Transverse colon (tissue), 4 donors: ENCODE measurements at regions not wholly inside any gene's neighbourhood (a gene's known extent, or its start where the extent isn't known, plus 50 kb on each side); places are given as distances from the start of the nearest gene placed in this dataset.

Experiments
- DNase-seq: peaks from one replicate; pipeline ENCODE4 v3.0.0-alpha.2; 2019
- H3K27ac ChIP-seq, 4 donors: fragments of 200-600 bp; sonication (generic); 2 replicates each; pipeline ENCODE4 v1.5.1; 2016 to 2018; ENCODE audit warnings: inconsistent platforms in 4 of 4
- H3K27me3 ChIP-seq: fragments of 200-600 bp; sonication (generic); 2 replicates; pipeline ENCODE4 v1.5.1; 2017; ENCODE audit warnings: inconsistent platforms
- H3K36me3 ChIP-seq, 4 donors: fragments of 200-600 bp; sonication (generic); 2 replicates each; pipeline ENCODE4 v1.5.1; 2017 to 2019; ENCODE audit warnings: inconsistent platforms in 4 of 4
- H3K4me1 ChIP-seq, 4 donors: fragments of 200-600 bp; sonication (generic); 2 replicates each; pipeline ENCODE4 v1.5.1; 2017 to 2020; ENCODE audit warnings: inconsistent platforms in 4 of 4
- H3K4me3 ChIP-seq, 4 donors: fragments of 200-600 bp; sonication (generic); 1 replicate in 1 of 4; 2 replicates in 3 of 4; pipeline versions ENCODE4 v1.5.1 to v1.6.1; 2017 to 2019; ENCODE audit warnings: inconsistent platforms in 4 of 4
- H3K9me3 ChIP-seq, 2 donors: fragments of 200-600 bp; sonication (generic); 2 replicates each; pipeline ENCODE4 v1.5.1; 2017 to 2019; ENCODE audit warnings: inconsistent platforms in 2 of 2
- EP300 ChIP-seq: sonication (generic); formaldehyde crosslinking; IDR thresholded peaks from one replicate; pipeline ENCODE4 v1.6.1; 2017; ENCODE audit warnings: antibody characterized with exemption, low read depth
- POLR2A ChIP-seq: fragments of 450-650 bp; IDR thresholded peaks from one replicate; pipeline ENCODE4 v1.6.1; 2016; ENCODE audit warnings: antibody characterized with exemption, mild to moderate bottlenecking, moderate library complexity
- POLR2AphosphoS5 ChIP-seq, 3 donors: sonication (generic); formaldehyde crosslinking; IDR thresholded peaks; one replicate each; pipeline ENCODE4 v1.6.1; 2016; ENCODE audit warnings: antibody characterized with exemption in 3 of 3
- WGBS, 2 donors: methylation state at CpG; one replicate each; pipeline ENCODE4 v1.1.5; 2018; ENCODE audit warnings: low coverage in 1 of 2; 5-methylcytosine and 5-hydroxymethylcytosine counted together
- in situ Hi-C, 4 donors: fragments of 200-750 bp; cut with MboI; loops; one replicate each; pipeline versions ENCODE4 v1.15.0 to v1.15.1; 2017; ENCODE audit warnings: low sequenced_read_pairs in 3 of 4, low pct_ligation_motif_present in 1 of 4, low pct_unique_long_range_greater_than_20kb in 1 of 4
- intact Hi-C: fragments of 100-400 bp; cut with DNase I; formaldehyde crosslinking; loops from one replicate; pipeline ENCODE4 v1.15.1; 2023; ENCODE audit warnings: low total_unique reads
- TF ChIP-seq, protein P1 (sequence below), 5 experiments: fragments of 200-600 bp in 3 of 5; fragments of 450-650 bp in 2 of 5; sonication (generic) in 3 of 5; IDR thresholded peaks; 1 replicate in 2 of 5; 2 replicates in 3 of 5; pipeline ENCODE4 v1.5.1; 2016 to 2017; ENCODE audit warnings: antibody characterized with exemption in 5 of 5, inconsistent platforms in 3 of 5, mild to moderate bottlenecking in 2 of 5, moderate library complexity in 1 of 5

DNA sequence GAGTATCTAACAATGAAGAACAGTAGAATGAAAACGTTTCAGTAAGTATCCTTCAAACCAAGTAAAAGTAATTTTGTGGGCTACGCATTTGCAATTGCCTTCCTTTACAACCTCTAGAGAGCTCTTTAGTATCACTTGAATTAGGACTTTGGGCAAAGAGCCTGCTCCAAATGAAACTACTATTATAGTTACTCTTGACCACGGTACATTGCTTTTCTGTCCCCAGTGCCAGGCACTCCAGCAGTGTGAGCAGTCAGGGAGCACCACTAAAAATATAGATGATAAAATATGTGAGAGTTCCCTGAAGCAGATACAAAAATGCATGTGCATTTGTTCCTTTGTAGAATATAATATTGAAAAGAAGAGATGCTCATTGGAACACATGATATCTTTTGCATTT is 450.1 kb upstream of the MANEA start:
- Histone ChIP-seq H3K27me3 (no peaks in the 10 kb centered on the region), H3K27ac (no peak overlapping the region), H3K9me3 (no peaks in the 10 kb centered on the region), H3K4me1 (no peaks in the 10 kb centered on the region), H3K36me3 (no peaks in the 10 kb centered on the region), H3K4me3 (no peak overlapping the region)
- in situ Hi-C loops (no loop called here), intact Hi-C loops (no loop called here)
- WGBS, 2 donors = 69 to 73% methylated on average over 3 of the region's 3 CpGs
- no peak for TF ChIP-seq POLR2A
- TF ChIP-seq, protein P1, sequence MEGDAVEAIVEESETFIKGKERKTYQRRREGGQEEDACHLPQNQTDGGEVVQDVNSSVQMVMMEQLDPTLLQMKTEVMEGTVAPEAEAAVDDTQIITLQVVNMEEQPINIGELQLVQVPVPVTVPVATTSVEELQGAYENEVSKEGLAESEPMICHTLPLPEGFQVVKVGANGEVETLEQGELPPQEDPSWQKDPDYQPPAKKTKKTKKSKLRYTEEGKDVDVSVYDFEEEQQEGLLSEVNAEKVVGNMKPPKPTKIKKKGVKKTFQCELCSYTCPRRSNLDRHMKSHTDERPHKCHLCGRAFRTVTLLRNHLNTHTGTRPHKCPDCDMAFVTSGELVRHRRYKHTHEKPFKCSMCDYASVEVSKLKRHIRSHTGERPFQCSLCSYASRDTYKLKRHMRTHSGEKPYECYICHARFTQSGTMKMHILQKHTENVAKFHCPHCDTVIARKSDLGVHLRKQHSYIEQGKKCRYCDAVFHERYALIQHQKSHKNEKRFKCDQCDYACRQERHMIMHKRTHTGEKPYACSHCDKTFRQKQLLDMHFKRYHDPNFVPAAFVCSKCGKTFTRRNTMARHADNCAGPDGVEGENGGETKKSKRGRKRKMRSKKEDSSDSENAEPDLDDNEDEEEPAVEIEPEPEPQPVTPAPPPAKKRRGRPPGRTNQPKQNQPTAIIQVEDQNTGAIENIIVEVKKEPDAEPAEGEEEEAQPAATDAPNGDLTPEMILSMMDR (IDR thresholded peaks at IDR 0.05) = no peak
- TF ChIP-seq POLR2AphosphoS5 (IDR thresholded peaks at IDR 0.05) = no peak
- TF ChIP-seq EP300 = no peak
- DNase-seq = no peak

- TF ChIP-seq POLR2A (no peak), POLR2AphosphoS5 (IDR thresholded peaks at IDR 0.05) (no peak), EP300 (no peak)
- TF ChIP-seq, protein P1 (IDR thresholded peaks at IDR 0.05) = no peak
- intact Hi-C loops = no loop called here
- 52 to 61% methylated on average over 2 of the region's 2 CpGs for WGBS, 2 donors
- H3K9me3 ChIP-seq = no peaks in the 10 kb centered on the region
- no peak overlapping the region for H3K27ac ChIP-seq
- no peaks in the 10 kb centered on the region for H3K27me3 ChIP-seq
- in situ Hi-C loops = no loop called here
- DNase-seq = no peak
- H3K36me3 ChIP-seq = no peaks in the 10 kb centered on the region
- H3K4me3 ChIP-seq = no peak overlapping the region
- H3K4me1 ChIP-seq = no peaks in the 10 kb centered on the region
These were observed 448.9 kb upstream of the MANEA start for GRCh38 chr6:95128439-95128838.

GRCh38 chr6:95128947-95129346 is 448.4 kb upstream of the MANEA start:
- intact Hi-C loops = no loop called here
- Histone ChIP-seq H3K4me3 (no peak overlapping the region), H3K9me3 (no peaks in the 10 kb centered on the region), H3K4me1 (no peaks in the 10 kb centered on the region), H3K27ac (no peak overlapping the region), H3K27me3 (no peaks in the 10 kb centered on the region), H3K36me3 (no peaks in the 10 kb centered on the region)
- no peak for DNase-seq
- WGBS, 2 donors = 54 to 55% methylated on average over 2 of the region's 2 CpGs
- in situ Hi-C loops = no loop called here
- no peak for TF ChIP-seq EP300
- TF ChIP-seq, protein P1 (IDR thresholded peaks at IDR 0.05) = no peak
- TF ChIP-seq POLR2A = no peak
- no peak for TF ChIP-seq POLR2AphosphoS5 (IDR thresholded peaks at IDR 0.05)

GRCh38 chr6:95133578-95133977 is 443.8 kb upstream of the MANEA start:
- in situ Hi-C loops = no loop called here
- no peak overlapping the region for H3K27ac ChIP-seq
- TF ChIP-seq, protein P1 (IDR thresholded peaks at IDR 0.05) = no peak
- TF ChIP-seq EP300 (no peak), POLR2A (no peak), POLR2AphosphoS5 (IDR thresholded peaks at IDR 0.05) (no peak)
- no peaks in the 10 kb centered on the region for H3K36me3 ChIP-seq
- H3K27me3 ChIP-seq = no peaks in the 10 kb centered on the region
- H3K4me3 ChIP-seq = no peak overlapping the region
- DNase-seq = no peak
- intact Hi-C loops = no loop called here
- 22 to 24% methylated on average over 5 of the region's 5 CpGs for WGBS, 2 donors
- no peaks in the 10 kb centered on the region for H3K9me3 ChIP-seq
- no peaks in the 10 kb centered on the region for H3K4me1 ChIP-seq
